T-helper 1 cell treated with Interleukin-12 subunit alpha and Interleukin-12 subunit beta and Interleukin-4 antibody, amounts not matched to agents 30 μg/mL and 1 μg/mL, for 36 hours (primary cell): ENCODE measurements at regions not wholly inside any gene's neighbourhood (a gene's known extent, or its start where the extent isn't known, plus 50 kb on each side); places are given as distances from the start of the nearest gene placed in this dataset.

Experiments used
- H3K27ac Mint-ChIP-seq: one replicate; pipeline ENCODE4 v1.8.0; 2021; ENCODE audit warnings: mild to moderate bottlenecking, mixed read lengths
- H3K27me3 Mint-ChIP-seq: one replicate; pipeline ENCODE4 v1.8.0; 2021; ENCODE audit warnings: low read depth, mixed read lengths
- H3K36me3 Mint-ChIP-seq: one replicate; pipeline ENCODE4 v1.8.0; 2021; ENCODE audit warnings: low read depth, mixed read lengths
- H3K4me1 Mint-ChIP-seq: one replicate; pipeline ENCODE4 v1.8.0; 2021; ENCODE audit warnings: low read depth, mixed read lengths
- H3K4me3 Mint-ChIP-seq: one replicate; pipeline ENCODE4 v1.8.0; 2021; ENCODE audit warnings: mild to moderate bottlenecking, moderate library complexity, mixed read lengths
- H3K9me3 Mint-ChIP-seq: one replicate; pipeline ENCODE4 v1.8.0; 2021; ENCODE audit warnings: mixed read lengths

- H3K9me3 Mint-ChIP-seq, result no peaks in the 10 kb centered on the region
- no peak overlapping the region for H3K27ac Mint-ChIP-seq
- H3K4me1 Mint-ChIP-seq, result no peaks in the 10 kb centered on the region
- H3K27me3 Mint-ChIP-seq, result no peaks in the 10 kb centered on the region
- H3K36me3 Mint-ChIP-seq, result no peaks in the 10 kb centered on the region
- H3K4me3 Mint-ChIP-seq, result no peak overlapping the region
These were observed 181.3 kb upstream of the TUT7 start for GRCh38 chr9:86535406-86535915.

- Mint-ChIP-seq H3K4me1 (no peaks in the 10 kb centered on the region), H3K4me3 (no peak overlapping the region), H3K27me3 (no peaks in the 10 kb centered on the region), H3K9me3 (no peaks in the 10 kb centered on the region), H3K36me3 (no peaks in the 10 kb centered on the region), H3K27ac (no peak overlapping the region)
These were observed 180.5 kb upstream of the TUT7 start for GRCh38 chr9:86534572-86535258.

- Mint-ChIP-seq H3K4me3 (no peak overlapping the region), H3K4me1 (no peaks in the 10 kb centered on the region), H3K27ac (no peak overlapping the region), H3K27me3 (no peaks in the 10 kb centered on the region), H3K36me3 (no peaks in the 10 kb centered on the region), H3K9me3 (no peaks in the 10 kb centered on the region)
These were observed 177.9 kb upstream of the TUT7 start for GRCh38 chr9:86531971-86532640.

- no peak overlapping the region for H3K27ac Mint-ChIP-seq
These were observed 177.2 kb upstream of the TUT7 start for GRCh38 chr9:86531273-86531970.

GRCh38 chr9:86529496-86530275, 175.5 kb upstream of the TUT7 start:
- H3K9me3 Mint-ChIP-seq, result no peaks in the 10 kb centered on the region
- no peaks in the 10 kb centered on the region for H3K36me3 Mint-ChIP-seq
- H3K4me1 Mint-ChIP-seq, result no peaks in the 10 kb centered on the region
- no peak overlapping the region for H3K4me3 Mint-ChIP-seq
- no peak overlapping the region for H3K27ac Mint-ChIP-seq
- H3K27me3 Mint-ChIP-seq, result no peaks in the 10 kb centered on the region

More at GRCh38 chr9:86531273-86531970, 177.2 kb upstream of the TUT7 start:
- no peaks in the 10 kb centered on the region for H3K27me3 Mint-ChIP-seq
- no peaks in the 10 kb centered on the region for H3K4me1 Mint-ChIP-seq
- no peaks in the 10 kb centered on the region for H3K36me3 Mint-ChIP-seq
- H3K4me3 Mint-ChIP-seq, result no peak overlapping the region
- H3K9me3 Mint-ChIP-seq, result no peaks in the 10 kb centered on the region

GRCh38 chr9:86526021-86526420, 171.8 kb upstream of the TUT7 start:
- Mint-ChIP-seq H3K36me3 (no peaks in the 10 kb centered on the region), H3K4me3 (no peak overlapping the region), H3K4me1 (no peaks in the 10 kb centered on the region), H3K27ac (no peak overlapping the region), H3K9me3 (no peaks in the 10 kb centered on the region), H3K27me3 (no peaks in the 10 kb centered on the region)

GRCh38 chr9:86525182-86525581, 171.0 kb upstream of the TUT7 start:
- Mint-ChIP-seq H3K27ac (no peak overlapping the region), H3K9me3 (no peaks in the 10 kb centered on the region), H3K27me3 (no peaks in the 10 kb centered on the region), H3K4me3 (no peak overlapping the region), H3K4me1 (no peaks in the 10 kb centered on the region), H3K36me3 (no peaks in the 10 kb centered on the region)

- H3K4me1 Mint-ChIP-seq, result no peaks in the 10 kb centered on the region
- H3K27me3 Mint-ChIP-seq, result no peaks in the 10 kb centered on the region
- H3K27ac Mint-ChIP-seq, result no peak overlapping the region
- no peaks in the 10 kb centered on the region for H3K9me3 Mint-ChIP-seq
- H3K36me3 Mint-ChIP-seq, result no peaks in the 10 kb centered on the region
- H3K4me3 Mint-ChIP-seq, result no peak overlapping the region
These were observed 167.8 kb upstream of the TUT7 start for GRCh38 chr9:86521977-86522376.

GRCh38 chr9:86521322-86521721, 167.1 kb upstream of the TUT7 start:
- Mint-ChIP-seq H3K9me3 (no peaks in the 10 kb centered on the region), H3K4me3 (no peak overlapping the region), H3K27ac (no peak overlapping the region), H3K36me3 (no peaks in the 10 kb centered on the region), H3K27me3 (no peaks in the 10 kb centered on the region), H3K4me1 (no peaks in the 10 kb centered on the region)

GRCh38 chr9:86519066-86519615, 164.9 kb upstream of the TUT7 start:
- H3K27ac Mint-ChIP-seq, result no peak overlapping the region
- no peaks in the 10 kb centered on the region for H3K4me1 Mint-ChIP-seq
- no peaks in the 10 kb centered on the region for H3K9me3 Mint-ChIP-seq

GRCh38 chr9:86517475-86517874, 163.3 kb upstream of the TUT7 start:
- H3K36me3 Mint-ChIP-seq, result no peaks in the 10 kb centered on the region
- H3K4me3 Mint-ChIP-seq, result no peak overlapping the region
- H3K27ac Mint-ChIP-seq, result no peak overlapping the region
- peaks cover 5% of the 10 kb centered on the region for H3K27me3 Mint-ChIP-seq
- no peaks in the 10 kb centered on the region for H3K4me1 Mint-ChIP-seq
- H3K9me3 Mint-ChIP-seq, result no peaks in the 10 kb centered on the region

More at GRCh38 chr9:86519066-86519615, 164.9 kb upstream of the TUT7 start:
- no peaks in the 10 kb centered on the region for H3K27me3 Mint-ChIP-seq
- H3K4me3 Mint-ChIP-seq, result no peak overlapping the region
- H3K36me3 Mint-ChIP-seq, result no peaks in the 10 kb centered on the region

- H3K27ac Mint-ChIP-seq, result no peak overlapping the region
- no peaks in the 10 kb centered on the region for H3K9me3 Mint-ChIP-seq
- H3K27me3 Mint-ChIP-seq, result peaks cover 5% of the 10 kb centered on the region
- H3K4me3 Mint-ChIP-seq, result no peak overlapping the region
- no peaks in the 10 kb centered on the region for H3K4me1 Mint-ChIP-seq
- H3K36me3 Mint-ChIP-seq, result no peaks in the 10 kb centered on the region
These were observed 162.4 kb upstream of the TUT7 start for GRCh38 chr9:86516564-86516963.

- H3K27ac Mint-ChIP-seq, result no peak overlapping the region
- H3K36me3 Mint-ChIP-seq, result no peaks in the 10 kb centered on the region
- H3K4me1 Mint-ChIP-seq, result no peaks in the 10 kb centered on the region
- peaks cover 5% of the 10 kb centered on the region for H3K27me3 Mint-ChIP-seq
- H3K4me3 Mint-ChIP-seq, result no peak overlapping the region
- H3K9me3 Mint-ChIP-seq, result no peaks in the 10 kb centered on the region
These were observed 161.0 kb upstream of the TUT7 start for GRCh38 chr9:86515221-86515620.

GRCh38 chr9:86513429-86513828, 159.2 kb upstream of the TUT7 start:
- Mint-ChIP-seq H3K27me3 (peaks cover 5% of the 10 kb centered on the region), H3K9me3 (no peaks in the 10 kb centered on the region), H3K4me1 (no peaks in the 10 kb centered on the region), H3K27ac (no peak overlapping the region), H3K4me3 (no peak overlapping the region), H3K36me3 (no peaks in the 10 kb centered on the region)
